NCI-H2171 treated with DMSO at 0.1 percent for 48 hours (cell line): ENCODE measurements at regions not wholly inside any gene's neighbourhood (a gene's known extent, or its start where the extent isn't known, plus 50 kb on each side); places are given as distances from the start of the nearest gene placed in this dataset.

Source experiments
- DNase-seq: peaks from one replicate; lab custom pipeline; 2025; lab: John Stamatoyannopoulos, UW

GRCh38 chr9:27888661-27889295 is 315.5 kb upstream of the C9orf72 start:
- DNase-seq: peak; percentile 1

GRCh38 chr9:27924502-27924901 is 351.2 kb upstream of the C9orf72 start:
- DNase-seq: no peak

DNA sequence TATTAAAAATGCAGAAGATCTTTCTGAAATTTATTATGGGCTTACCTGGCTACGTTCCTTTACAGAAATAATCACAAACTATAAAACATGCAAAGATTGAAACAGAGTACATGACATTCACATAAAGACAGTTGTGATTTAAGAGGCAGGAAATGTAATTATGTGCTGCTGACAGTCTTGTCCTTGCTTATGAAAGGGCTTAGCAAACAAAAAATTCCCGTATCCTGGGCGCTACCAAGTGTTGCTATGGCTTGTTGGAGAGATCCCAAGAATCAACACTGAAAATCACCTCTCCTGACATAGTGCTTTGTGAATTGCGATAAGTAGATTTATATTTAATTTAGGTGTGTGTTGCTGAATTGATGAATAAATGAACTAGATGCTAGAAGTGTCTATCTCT is 352.5 kb upstream of the C9orf72 start:
- DNase-seq: no peak

DNA sequence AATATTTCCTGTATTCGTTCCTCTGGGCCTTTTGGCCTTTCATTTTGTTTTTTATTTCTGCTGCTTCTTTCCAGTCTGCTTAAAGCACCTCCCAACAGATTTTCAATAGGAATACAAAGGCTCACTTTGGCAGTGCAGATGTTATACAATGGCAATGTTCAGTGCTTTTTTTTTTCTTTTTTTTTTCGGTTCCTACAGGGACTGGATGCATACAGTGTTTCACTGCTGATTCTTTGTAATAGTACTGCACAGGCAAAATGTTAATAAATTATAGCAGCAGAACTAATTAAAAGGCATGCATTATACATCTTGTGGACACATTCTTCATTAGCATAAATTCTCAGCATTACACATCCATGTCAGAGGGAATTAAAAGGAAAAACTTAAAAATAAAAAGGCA is 356.6 kb upstream of the C9orf72 start:
- DNase-seq: no peak

DNA sequence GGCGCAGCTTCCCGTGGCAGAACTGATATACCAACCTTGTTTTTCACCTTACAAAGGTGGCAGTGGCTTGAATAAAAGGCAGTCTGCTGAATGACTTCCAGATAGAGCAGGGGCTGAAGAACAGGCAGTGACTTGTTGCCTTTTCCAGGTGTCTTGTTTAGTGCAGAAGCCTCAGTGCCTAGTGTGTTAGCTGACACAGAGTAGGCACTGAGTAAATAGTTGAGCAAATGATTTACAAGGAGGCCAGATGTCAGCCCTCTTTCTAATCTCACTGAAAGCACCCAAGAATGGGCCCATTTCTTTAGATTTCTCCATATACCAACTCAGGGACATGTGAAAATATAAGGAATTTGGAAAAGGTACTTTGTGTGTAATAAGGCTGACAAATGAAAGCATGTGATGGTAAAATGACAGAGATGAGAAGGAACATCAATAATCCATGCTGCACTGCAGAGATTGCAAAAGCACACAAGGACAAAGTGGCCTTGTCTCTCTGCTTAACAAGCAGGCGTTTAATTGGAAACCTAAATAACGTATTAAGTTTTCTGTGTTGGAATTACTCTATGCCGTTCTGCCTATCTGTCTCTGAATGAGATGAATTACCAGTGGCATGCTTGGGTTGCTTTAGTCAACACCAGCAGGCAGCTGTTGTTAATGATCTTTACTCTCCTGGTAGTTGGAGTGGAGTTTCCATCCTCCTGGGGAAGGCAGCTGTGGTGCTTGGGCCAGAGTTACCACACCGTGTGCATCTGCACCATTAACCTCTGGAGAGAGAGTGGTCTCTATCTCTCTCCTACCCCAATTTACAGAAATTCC is 360.1 kb upstream of the C9orf72 start:
- peak; percentile 17 for DNase-seq

DNA sequence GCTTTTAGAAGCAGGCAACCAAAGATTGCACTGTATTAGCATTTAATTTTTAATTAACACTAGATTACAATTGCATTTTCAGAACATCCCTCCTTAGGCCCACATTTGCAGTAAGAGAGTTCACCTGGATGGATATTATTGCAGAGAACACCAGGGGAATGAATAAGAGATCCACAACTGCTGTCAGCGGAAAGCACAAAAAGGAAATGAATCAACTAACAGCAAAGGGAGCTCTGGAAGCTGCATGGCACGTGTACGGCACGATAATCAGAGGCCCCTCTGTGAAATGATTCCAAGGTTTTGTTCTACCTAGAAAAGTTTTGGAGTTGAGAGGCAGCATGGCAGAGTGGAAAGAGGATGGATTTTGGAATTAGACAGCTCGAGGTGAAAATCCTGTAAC is 361.2 kb upstream of the C9orf72 start:
- no peak for DNase-seq

GRCh38 chr9:27939186-27939585 is 365.9 kb upstream of the C9orf72 start:
- DNase-seq: no peak

- DNase-seq: no peak
These were observed 367.3 kb upstream of the C9orf72 start for GRCh38 chr9:27940535-27940934.

- peak; percentile 34 for DNase-seq
These were observed 370.2 kb upstream of the C9orf72 start for GRCh38 chr9:27943501-27943900.

- DNase-seq: no peak
These were observed 372.1 kb upstream of the C9orf72 start for GRCh38 chr9:27945386-27945785.

DNA sequence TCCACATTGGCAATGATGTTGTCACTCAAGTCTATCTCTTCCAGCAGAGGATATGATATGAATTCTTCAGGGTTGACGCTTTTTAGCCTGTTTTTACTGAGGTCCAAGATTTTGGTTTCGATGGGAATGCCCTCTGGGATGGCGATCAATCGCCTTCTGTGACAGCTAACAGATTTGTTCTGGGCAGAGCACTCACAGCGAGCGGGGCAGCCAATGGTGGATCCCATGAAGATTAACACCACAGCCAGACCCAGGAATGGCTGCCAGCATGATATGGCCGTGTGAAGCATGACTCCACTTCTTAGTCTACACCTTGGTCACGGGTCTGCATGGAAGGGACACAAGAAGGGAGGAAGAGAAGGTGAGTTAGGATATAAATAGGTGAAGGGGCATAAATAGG is 377.1 kb upstream of the C9orf72 start:
- DNase-seq: no peak

GRCh38 chr9:27954858-27955257 is 381.6 kb upstream of the C9orf72 start:
- no peak for DNase-seq

DNA sequence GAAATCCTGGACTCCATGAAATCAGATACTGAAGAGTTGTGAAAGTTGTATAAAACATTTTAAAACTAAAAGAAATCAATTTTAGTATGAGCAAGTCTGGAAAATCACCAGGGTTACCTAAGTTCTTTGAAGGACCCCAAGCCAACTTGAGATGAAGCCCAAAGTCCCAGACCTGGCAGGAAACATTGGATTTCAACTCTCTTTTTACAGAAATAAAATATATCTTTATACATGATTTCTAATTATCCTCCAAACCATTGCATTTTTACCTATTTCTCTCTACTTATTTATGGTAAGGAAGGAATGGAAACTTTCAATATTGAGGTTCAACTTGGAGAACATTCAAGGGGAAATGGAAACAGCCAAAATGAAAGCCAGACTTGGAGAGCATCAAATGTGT is 390.6 kb upstream of the C9orf72 start:
- no peak for DNase-seq

- DNase-seq: no peak
These were observed 393.9 kb upstream of the C9orf72 start for GRCh38 chr9:27967210-27967609.

DNA sequence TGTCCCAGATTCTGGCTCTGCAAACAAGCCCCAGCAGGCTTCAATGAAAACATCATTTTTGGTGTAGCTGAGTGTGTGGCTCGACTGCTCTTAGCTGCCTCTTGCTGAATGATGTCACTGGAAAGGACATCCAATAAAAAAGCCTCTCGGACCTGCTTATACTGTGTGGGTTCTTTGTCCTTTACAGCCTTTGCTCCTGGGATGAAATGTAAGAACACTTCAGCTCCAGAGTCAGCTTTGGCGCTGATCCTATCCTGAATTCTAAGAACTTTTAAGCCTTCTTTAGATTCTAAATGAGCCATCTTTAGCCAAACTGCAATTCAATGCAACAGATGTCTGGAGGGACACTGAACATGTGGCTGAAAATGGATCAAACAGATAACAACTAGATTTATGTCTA is 404.6 kb upstream of the C9orf72 start:
- DNase-seq: no peak

GRCh38 chr9:27985714-27986113 is 412.4 kb upstream of the C9orf72 start:
- no peak for DNase-seq

DNA sequence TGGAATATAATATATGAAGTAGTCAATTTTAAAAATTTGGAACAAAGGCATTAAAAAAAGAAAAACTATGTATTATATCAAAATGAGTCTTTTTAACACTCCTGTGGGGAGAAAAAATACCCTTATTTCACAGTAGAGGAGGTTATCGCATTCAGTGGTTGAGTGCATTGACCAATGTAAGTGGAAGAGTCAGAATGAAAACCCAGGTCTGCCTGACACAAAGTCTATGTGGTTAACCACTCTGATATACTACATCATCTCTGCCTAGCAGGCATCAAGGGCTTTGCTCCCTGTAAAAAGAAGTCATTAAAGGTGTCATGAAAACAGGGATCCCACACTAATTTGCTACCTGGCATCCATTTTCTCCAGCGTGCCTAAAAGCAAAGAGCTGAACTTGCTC is 417.2 kb upstream of the C9orf72 start:
- DNase-seq: no peak

GRCh38 chr9:27991221-27991620 is 417.9 kb upstream of the C9orf72 start:
- no peak for DNase-seq

GRCh38 chr9:28001096-28001495 is 427.8 kb upstream of the C9orf72 start:
- DNase-seq: no peak

GRCh38 chr9:28004900-28005299 is 431.6 kb upstream of the C9orf72 start:
- no peak for DNase-seq

DNA sequence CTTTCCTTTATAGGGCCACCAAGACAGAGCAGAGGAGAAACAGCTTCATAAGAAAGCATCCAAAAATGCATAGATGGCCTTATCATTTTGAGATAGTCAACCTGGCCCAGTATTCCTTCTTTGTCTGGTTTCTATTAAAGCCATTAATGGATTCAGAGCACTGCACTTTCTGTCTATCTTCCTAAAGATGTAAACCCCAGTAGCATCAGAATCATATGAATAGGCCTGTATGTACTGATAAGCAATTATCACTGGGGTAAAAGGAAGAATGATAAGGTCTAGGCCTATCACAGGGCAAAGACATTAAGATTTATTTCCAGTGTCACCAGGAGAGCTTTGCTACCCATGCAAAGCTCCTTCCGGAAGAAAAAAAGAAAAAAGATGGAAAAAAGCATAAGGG is 432.5 kb upstream of the C9orf72 start:
- no peak for DNase-seq

DNA sequence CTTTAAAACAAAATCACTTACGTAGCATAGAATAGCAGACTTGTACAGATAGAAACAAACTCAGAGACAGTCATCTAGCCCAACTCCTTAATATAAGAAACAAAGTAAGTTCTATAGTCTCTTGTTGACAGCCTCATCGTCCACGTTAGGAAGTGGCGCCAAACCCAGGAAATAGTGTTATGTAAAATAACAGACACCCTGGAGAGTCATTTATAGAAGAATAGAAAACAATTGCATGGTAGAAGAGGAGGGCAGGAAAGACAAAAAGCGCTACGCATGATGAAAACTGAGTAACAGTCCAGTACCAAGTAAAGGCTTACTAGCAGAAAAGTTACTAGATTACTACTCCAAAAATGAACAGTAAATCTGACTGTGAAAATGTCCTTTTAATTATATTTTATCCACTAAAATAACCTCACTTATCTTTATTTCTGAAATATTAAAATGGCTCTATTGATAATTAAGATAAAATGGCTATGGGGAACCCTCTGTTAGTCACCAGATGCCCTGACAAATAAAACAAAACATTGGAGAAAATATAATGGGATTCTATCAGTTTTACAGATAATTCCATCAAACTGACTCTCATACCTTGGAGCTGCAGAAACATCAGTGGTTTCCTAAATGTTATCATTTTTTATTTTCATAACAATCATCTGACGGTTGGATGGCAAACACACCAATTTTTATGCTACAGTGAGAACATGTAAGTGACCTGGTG is 434.0 kb upstream of the C9orf72 start:
- no peak for DNase-seq

- no peak for DNase-seq
These were observed 440.9 kb upstream of the C9orf72 start for GRCh38 chr9:28014212-28014611.
